AG10803 (cell line): ENCODE measurements at regions not wholly inside any gene's neighbourhood (a gene's known extent, or its start where the extent isn't known, plus 50 kb on each side); places are given as distances from the start of the nearest gene placed in this dataset.

Source experiments
- DNase-seq: peaks from one replicate; pipeline ENCODE4 v3.0.0; 2010; ENCODE audit warnings: low read depth
- H3K4me3 ChIP-seq: 2 replicates; pipeline ENCODE4 v1.5.1; 2011; ENCODE audit warnings: mild to moderate bottlenecking, low read length, control low read depth
- CTCF ChIP-seq: conservative IDR thresholded peaks from 2 replicates; pipeline ENCODE4 v1.5.1; 2011; ENCODE audit warnings: mild to moderate bottlenecking, low read length, control low read depth, inconsistent platforms

- no peak for TF ChIP-seq CTCF
- H3K4me3 ChIP-seq = no peak overlapping the region
- DNase-seq = no peak
These were observed 306.4 kb upstream of the ZNF507 start for GRCh38 chr19:32038961-32039360.

GRCh38 chr19:32039440-32039839 is 306.0 kb upstream of the ZNF507 start:
- no peak overlapping the region for H3K4me3 ChIP-seq
- no peak for DNase-seq
- no peak for TF ChIP-seq CTCF

- DNase-seq = no peak
- TF ChIP-seq CTCF = no peak
- H3K4me3 ChIP-seq = no peak overlapping the region
These were observed 305.2 kb upstream of the ZNF507 start for GRCh38 chr19:32040236-32040635.

GRCh38 chr19:32041681-32042292 is 303.6 kb upstream of the ZNF507 start:
- peak; percentile 74 for TF ChIP-seq CTCF
- peak; percentile 29 for DNase-seq
- H3K4me3 ChIP-seq = no peak overlapping the region

GRCh38 chr19:32047788-32048187 is 297.6 kb upstream of the ZNF507 start:
- TF ChIP-seq CTCF = no peak
- no peak overlapping the region for H3K4me3 ChIP-seq
- DNase-seq = no peak

- no peak for DNase-seq
- H3K4me3 ChIP-seq = no peak overlapping the region
- TF ChIP-seq CTCF = no peak
These were observed 292.0 kb upstream of the ZNF507 start for GRCh38 chr19:32053376-32053775.

GRCh38 chr19:32053861-32054260 is 291.5 kb upstream of the ZNF507 start:
- no peak for DNase-seq
- TF ChIP-seq CTCF = no peak
- no peak overlapping the region for H3K4me3 ChIP-seq
